CD4-positive, CD25-positive, alpha-beta regulatory T cell (primary cell): ENCODE measurements at regions not wholly inside any gene's neighbourhood (a gene's known extent, or its start where the extent isn't known, plus 50 kb on each side); places are given as distances from the start of the nearest gene placed in this dataset.

Experiments used
- ATAC-seq, 2 donors: fragments of 150-1000 bp; cut with Tn5 transposase; one replicate each; pipeline ENCODE4 v1.10.0; 2021; ENCODE audit warnings: low read depth in 2 of 2, moderate number of reproducible peaks in 2 of 2, moderate library complexity in 1 of 2
- DNase-seq, 3 donors: peaks; one replicate each; pipeline versions ENCODE4 v3.0.0 to v3.0.0-alpha.2; 2012 to 2022; ENCODE audit warnings: mixed read lengths in 1 of 3
- H3K27ac ChIP-seq: one replicate; pipeline ENCODE4 v1.7.0; 2013; ENCODE audit warnings: mild to moderate bottlenecking, low read length; ENCODE audit not compliant: insufficient read depth, poor library complexity, severe bottlenecking
- H3K27me3 ChIP-seq: one replicate; pipeline ENCODE4 v1.7.0; 2013; ENCODE audit warnings: low read length; ENCODE audit not compliant: control insufficient read depth, insufficient read depth
- H3K36me3 ChIP-seq: one replicate; pipeline ENCODE4 v1.7.0; 2013; ENCODE audit warnings: mild to moderate bottlenecking, low read length, moderate library complexity; ENCODE audit not compliant: control insufficient read depth, insufficient read depth
- H3K4me1 ChIP-seq: 2 replicates; pipeline ENCODE4 v1.7.0; 2013; ENCODE audit warnings: mild to moderate bottlenecking, low read length; ENCODE audit not compliant: insufficient read depth, control insufficient read depth, poor library complexity, severe bottlenecking
- H3K4me3 ChIP-seq: one replicate; pipeline ENCODE4 v1.7.0; 2013; ENCODE audit warnings: low read depth, mild to moderate bottlenecking, low read length, moderate library complexity
- H3K9me3 ChIP-seq, 2 experiments: 1 replicate in 1 of 2; 2 replicates in 1 of 2; pipeline ENCODE4 v1.7.0; 2013; ENCODE audit warnings: low read length in 2 of 2, mild to moderate bottlenecking in 1 of 2, moderate library complexity in 1 of 2; ENCODE audit not compliant: control insufficient read depth in 2 of 2
- H3K27ac Mint-ChIP-seq, 3 donors: one replicate each; pipeline ENCODE4 v1.8.0; 2020 to 2022; ENCODE audit warnings: mild to moderate bottlenecking in 3 of 3, mixed read lengths in 3 of 3, moderate library complexity in 2 of 3
- H3K27me3 Mint-ChIP-seq: one replicate; pipeline ENCODE4 v1.8.0; 2022; ENCODE audit warnings: mild to moderate bottlenecking, mixed read lengths
- H3K36me3 Mint-ChIP-seq: one replicate; pipeline ENCODE4 v1.8.0; 2020; ENCODE audit warnings: mixed read lengths
- H3K4me1 Mint-ChIP-seq, 4 donors: one replicate each; pipeline ENCODE4 v1.8.0; 2020 to 2022; ENCODE audit warnings: mixed read lengths in 4 of 4, mild to moderate bottlenecking in 1 of 4
- H3K4me3 Mint-ChIP-seq, 4 donors: one replicate each; pipeline ENCODE4 v1.8.0; 2020 to 2022; ENCODE audit warnings: mild to moderate bottlenecking in 4 of 4, mixed read lengths in 4 of 4, moderate library complexity in 3 of 4
- H3K9me3 Mint-ChIP-seq, 7 donors: one replicate each; pipeline ENCODE4 v1.8.0; 2020 to 2022; ENCODE audit warnings: mixed read lengths in 7 of 7, mild to moderate bottlenecking in 3 of 7, moderate library complexity in 2 of 7

DNA sequence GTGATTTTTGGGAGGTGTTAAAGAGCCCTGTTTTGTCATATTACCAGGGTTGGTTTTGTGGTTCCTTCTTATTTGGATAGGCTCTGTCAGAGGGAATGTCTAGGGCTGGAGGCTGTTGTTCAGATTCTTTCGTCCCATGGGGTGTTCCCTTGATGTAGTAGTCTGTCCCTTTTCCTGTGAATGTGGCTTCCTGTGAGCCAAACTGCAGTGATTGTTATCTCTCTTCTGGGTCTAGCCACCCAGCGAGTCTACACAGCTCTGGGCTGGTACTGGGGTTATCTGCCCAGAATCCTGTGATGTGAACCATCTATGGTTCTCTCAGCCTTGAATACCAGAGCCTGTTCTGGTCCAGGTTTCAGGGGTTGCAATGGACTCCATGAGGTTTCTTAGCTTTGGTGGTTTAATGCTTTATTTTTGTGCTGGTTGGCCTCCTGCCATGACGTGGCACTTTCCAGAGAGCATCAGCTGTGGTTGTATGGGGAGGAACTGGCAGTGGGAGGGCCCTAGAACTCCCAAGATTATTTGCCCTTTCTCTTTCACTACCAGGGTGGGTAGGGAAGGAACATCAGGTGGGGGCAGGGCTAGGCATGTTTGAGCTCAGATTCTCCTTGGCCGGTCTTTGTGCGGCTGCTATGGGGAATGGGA lies 78.8 kb downstream of the SPRY2 start:
- Histone ChIP-seq H3K36me3 (no peaks in the 10 kb centered on the region), H3K9me3 (peaks cover 0 to 7% of the 10 kb centered on the region in 2 experiments), H3K27me3 (no peaks in the 10 kb centered on the region), H3K27ac (no peak overlapping the region), H3K4me3 (no peak overlapping the region), H3K4me1 (no peaks in the 10 kb centered on the region)
- DNase-seq = no peak
- no peaks in the 10 kb centered on the region for H3K4me1 Mint-ChIP-seq
- H3K36me3 Mint-ChIP-seq = no peaks in the 10 kb centered on the region
- no peak for ATAC-seq
- H3K9me3 Mint-ChIP-seq = peaks cover 5 to 20% (median 8%) of the 10 kb centered on the region in 7 donors
- H3K4me3 Mint-ChIP-seq = no peak overlapping the region
- no peak overlapping the region for H3K27ac Mint-ChIP-seq
- H3K27me3 Mint-ChIP-seq = no peaks in the 10 kb centered on the region

- Histone ChIP-seq H3K36me3 (no peaks in the 10 kb centered on the region), H3K27me3 (no peaks in the 10 kb centered on the region), H3K27ac (no peak overlapping the region), H3K4me1 (no peaks in the 10 kb centered on the region), H3K9me3 (peaks cover 0 to 7% of the 10 kb centered on the region in 2 experiments), H3K4me3 (no peak overlapping the region)
- Mint-ChIP-seq H3K27ac (no peak overlapping the region), H3K36me3 (no peaks in the 10 kb centered on the region), H3K4me1 (no peaks in the 10 kb centered on the region), H3K9me3 (peaks cover 5 to 19% (median 12%) of the 10 kb centered on the region in 7 donors), H3K27me3 (no peaks in the 10 kb centered on the region), H3K4me3 (no peak overlapping the region)
- ATAC-seq (no peak), DNase-seq (no peak)
Observed at GRCh38 chr13:80259159-80259558, 81.8 kb downstream of the SPRY2 start.

- H3K9me3 Mint-ChIP-seq = peaks cover 3 to 17% (median 6%) of the 10 kb centered on the region in 7 donors
- no peak overlapping the region for H3K27ac Mint-ChIP-seq
- Histone ChIP-seq H3K4me3 (no peak overlapping the region), H3K27ac (no peak overlapping the region), H3K36me3 (no peaks in the 10 kb centered on the region), H3K9me3 (no peaks in the 10 kb centered on the region), H3K27me3 (no peaks in the 10 kb centered on the region), H3K4me1 (no peaks in the 10 kb centered on the region)
- no peaks in the 10 kb centered on the region for H3K27me3 Mint-ChIP-seq
- ATAC-seq (no peak), DNase-seq (no peak)
- H3K4me1 Mint-ChIP-seq = no peaks in the 10 kb centered on the region
- H3K36me3 Mint-ChIP-seq = no peaks in the 10 kb centered on the region
- H3K4me3 Mint-ChIP-seq = no peak overlapping the region
Observed at GRCh38 chr13:80256352-80256932, 84.5 kb downstream of the SPRY2 start.

DNA sequence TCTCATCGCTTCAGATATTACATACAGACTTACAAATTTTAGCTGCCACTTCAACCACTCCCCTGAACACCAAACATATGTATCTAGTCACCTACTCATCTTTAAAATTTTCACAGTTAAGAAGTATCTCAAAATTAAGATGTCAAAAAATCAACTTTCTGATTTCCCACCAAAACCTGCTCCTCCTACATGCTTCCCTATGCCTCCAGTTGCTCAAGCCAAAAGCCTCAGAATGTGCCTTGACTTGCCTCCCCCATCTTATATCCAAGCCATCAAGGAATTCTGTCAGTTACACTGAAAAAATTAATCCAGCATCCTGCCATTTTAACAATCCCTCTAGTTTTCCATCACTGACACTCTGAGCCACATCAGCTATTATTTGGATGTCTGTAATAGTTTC lies 85.0 kb downstream of the SPRY2 start:
- no peak overlapping the region for H3K4me3 Mint-ChIP-seq
- H3K4me1 Mint-ChIP-seq = no peaks in the 10 kb centered on the region
- no peak overlapping the region for H3K27ac ChIP-seq
- H3K36me3 Mint-ChIP-seq = no peaks in the 10 kb centered on the region
- peaks cover 0 to 15% (median 4%) of the 10 kb centered on the region in 7 donors for H3K9me3 Mint-ChIP-seq
- no peaks in the 10 kb centered on the region for H3K9me3 ChIP-seq
- no peaks in the 10 kb centered on the region for H3K36me3 ChIP-seq
- H3K4me3 ChIP-seq = no peak overlapping the region
- no peak for DNase-seq
- H3K27me3 ChIP-seq = no peaks in the 10 kb centered on the region
- H3K27ac Mint-ChIP-seq = no peak overlapping the region
- no peak for ATAC-seq
- no peaks in the 10 kb centered on the region for H3K4me1 ChIP-seq
- H3K27me3 Mint-ChIP-seq = no peaks in the 10 kb centered on the region

GRCh38 chr13:80251403-80251802 lies 89.5 kb downstream of the SPRY2 start:
- no peaks in the 10 kb centered on the region for H3K36me3 ChIP-seq
- H3K4me1 Mint-ChIP-seq = no peaks in the 10 kb centered on the region
- no peak overlapping the region for H3K27ac ChIP-seq
- H3K4me3 ChIP-seq = no peak overlapping the region
- peaks cover 0 to 7% (median 3%) of the 10 kb centered on the region in 7 donors for H3K9me3 Mint-ChIP-seq
- H3K27me3 Mint-ChIP-seq = no peaks in the 10 kb centered on the region
- H3K4me1 ChIP-seq = no peaks in the 10 kb centered on the region
- ATAC-seq (no peak), DNase-seq (no peak)
- H3K9me3 ChIP-seq = no peaks in the 10 kb centered on the region
- no peaks in the 10 kb centered on the region for H3K27me3 ChIP-seq
- no peaks in the 10 kb centered on the region for H3K36me3 Mint-ChIP-seq
- H3K27ac Mint-ChIP-seq = no peak overlapping the region
- H3K4me3 Mint-ChIP-seq = no peak overlapping the region

DNA sequence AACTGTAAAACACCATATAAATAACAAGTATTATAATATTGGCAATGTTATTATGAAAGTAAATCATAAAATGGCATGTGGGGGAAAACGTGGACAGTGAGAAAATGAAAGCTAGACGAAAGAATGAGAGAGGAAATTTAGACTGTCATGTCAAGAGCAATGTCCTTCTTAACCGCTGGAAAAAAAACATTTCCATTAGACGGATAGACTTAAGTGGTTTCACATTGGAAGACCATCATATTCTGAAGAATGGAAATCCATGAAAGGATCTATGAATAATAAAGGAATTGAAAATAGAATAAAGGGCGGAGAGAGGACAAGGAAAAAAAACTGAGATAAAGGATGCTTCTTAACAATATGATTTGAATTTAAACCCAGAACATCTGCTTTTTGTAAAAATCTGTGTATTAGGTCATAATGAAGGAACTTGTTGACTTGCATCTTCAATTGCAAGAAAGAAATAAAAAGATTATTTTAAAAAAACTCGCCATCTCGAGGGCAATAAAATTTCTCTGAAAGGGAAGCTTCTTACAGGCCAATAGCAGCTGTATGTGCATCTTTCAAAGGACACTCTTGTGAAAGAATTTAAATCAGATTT lies 90.6 kb downstream of the SPRY2 start:
- no peak overlapping the region for H3K4me3 ChIP-seq
- Mint-ChIP-seq H3K4me1 (no peaks in the 10 kb centered on the region), H3K27me3 (no peaks in the 10 kb centered on the region), H3K9me3 (peaks cover 0 to 8% (median 0%) of the 10 kb centered on the region in 7 donors), H3K27ac (no peak overlapping the region), H3K36me3 (no peaks in the 10 kb centered on the region), H3K4me3 (no peak overlapping the region)
- no peaks in the 10 kb centered on the region for H3K36me3 ChIP-seq
- DNase-seq = no peak
- ATAC-seq = no peak
- H3K9me3 ChIP-seq = no peaks in the 10 kb centered on the region
- no peaks in the 10 kb centered on the region for H3K4me1 ChIP-seq
- H3K27ac ChIP-seq = no peak overlapping the region
- no peaks in the 10 kb centered on the region for H3K27me3 ChIP-seq

- no peak overlapping the region for H3K4me3 ChIP-seq
- no peaks in the 10 kb centered on the region for H3K9me3 ChIP-seq
- H3K4me1 ChIP-seq = no peaks in the 10 kb centered on the region
- no peaks in the 10 kb centered on the region for H3K36me3 ChIP-seq
- H3K9me3 Mint-ChIP-seq = peaks cover 0 to 11% (median 0%) of the 10 kb centered on the region in 7 donors
- H3K27me3 Mint-ChIP-seq = no peaks in the 10 kb centered on the region
- no peak for DNase-seq
- H3K27ac Mint-ChIP-seq = no peak overlapping the region
- H3K27ac ChIP-seq = no peak overlapping the region
- H3K27me3 ChIP-seq = no peaks in the 10 kb centered on the region
- H3K4me3 Mint-ChIP-seq = no peak overlapping the region
- ATAC-seq = no peak
- no peaks in the 10 kb centered on the region for H3K4me1 Mint-ChIP-seq
- H3K36me3 Mint-ChIP-seq = no peaks in the 10 kb centered on the region
Observed at GRCh38 chr13:80249516-80250212, 91.3 kb downstream of the SPRY2 start.
